ENCODE measurements at regions not wholly inside any gene's neighbourhood (a gene's known extent, or its start where the extent isn't known, plus 50 kb on each side); places are given as distances from the start of the nearest gene placed in this dataset. TPM values are rescaled to one million over a fixed set of nuclear protein-coding genes. Genes with fewer than 3 reads are reported as not detected.

Small RNA genes lying in the stretch of these regions (small RNA-seq; reads per million reads assigned to genes)
- gene CFTRP1: not detected
